ENCODE measurements at regions not wholly inside any gene's neighbourhood (a gene's known extent, or its start where the extent isn't known, plus 50 kb on each side); places are given as distances from the start of the nearest gene placed in this dataset.
"Not testable (repeated sequence)": the region's sequence is repeated elsewhere in the genome, so short reads cannot be mapped to it uniquely, and the experiment has no call there.

DNA sequence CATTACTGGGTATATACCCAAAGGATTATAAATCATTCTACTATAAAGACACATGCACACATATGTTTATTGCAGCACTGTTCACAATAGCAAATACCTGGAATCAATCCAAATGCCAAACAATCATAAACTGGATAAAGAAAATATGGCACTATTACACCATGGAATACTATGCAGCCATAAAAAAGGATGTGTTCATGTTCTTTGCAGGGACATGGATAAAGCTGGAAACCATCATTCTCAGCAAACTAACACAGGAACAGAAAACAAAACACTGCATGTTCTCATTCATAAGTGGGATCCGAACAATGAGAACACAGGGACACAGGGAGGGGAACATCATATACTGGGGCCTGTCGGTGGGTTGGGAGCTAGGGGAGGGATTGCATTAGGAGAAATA is 591.7 kb downstream of the TBL1XR1 start:
- TF ChIP-seq, protein P1, sequence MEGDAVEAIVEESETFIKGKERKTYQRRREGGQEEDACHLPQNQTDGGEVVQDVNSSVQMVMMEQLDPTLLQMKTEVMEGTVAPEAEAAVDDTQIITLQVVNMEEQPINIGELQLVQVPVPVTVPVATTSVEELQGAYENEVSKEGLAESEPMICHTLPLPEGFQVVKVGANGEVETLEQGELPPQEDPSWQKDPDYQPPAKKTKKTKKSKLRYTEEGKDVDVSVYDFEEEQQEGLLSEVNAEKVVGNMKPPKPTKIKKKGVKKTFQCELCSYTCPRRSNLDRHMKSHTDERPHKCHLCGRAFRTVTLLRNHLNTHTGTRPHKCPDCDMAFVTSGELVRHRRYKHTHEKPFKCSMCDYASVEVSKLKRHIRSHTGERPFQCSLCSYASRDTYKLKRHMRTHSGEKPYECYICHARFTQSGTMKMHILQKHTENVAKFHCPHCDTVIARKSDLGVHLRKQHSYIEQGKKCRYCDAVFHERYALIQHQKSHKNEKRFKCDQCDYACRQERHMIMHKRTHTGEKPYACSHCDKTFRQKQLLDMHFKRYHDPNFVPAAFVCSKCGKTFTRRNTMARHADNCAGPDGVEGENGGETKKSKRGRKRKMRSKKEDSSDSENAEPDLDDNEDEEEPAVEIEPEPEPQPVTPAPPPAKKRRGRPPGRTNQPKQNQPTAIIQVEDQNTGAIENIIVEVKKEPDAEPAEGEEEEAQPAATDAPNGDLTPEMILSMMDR (conservative IDR thresholded peaks at IDR 0.05; ENCODE audit: low read length), result not testable (repeated sequence)
- TF ChIP-seq EZH2phosphoT487 (IDR thresholded peaks at IDR 0.05; ENCODE audit: borderline replicate concordance, low read depth, low read length), result not testable (repeated sequence)
